HCT116 (cell line): ENCODE measurements at regions not wholly inside any gene's neighbourhood (a gene's known extent, or its start where the extent isn't known, plus 50 kb on each side); places are given as distances from the start of the nearest gene placed in this dataset.

ENCODE experiments used
- ATAC-seq: fragments of 200-7000 bp; cut with Tn5 transposase; 2 replicates; pipeline ENCODE4 v1.9.1; 2020; ENCODE audit warnings: mild to moderate bottlenecking, moderate library complexity
- BruUV-seq: library from RNA; stranded (reverse); fragments of 400-500 nt; replicated peaks from 2 replicates; lab custom pipeline; 2021; lab: Mats Ljungman, UMichigan
- CTCF ChIA-PET: fragments of 300-600 bp; sonication (Branson Sonifier 250); formaldehyde crosslinking; loops from one replicate; lab custom pipeline; 2021; ENCODE audit warnings: antibody characterized with exemption; lab: Charles Lee
- POLR2A ChIA-PET: fragments of 300-600, 350-600 bp; sonication (Branson Sonifier 250); formaldehyde crosslinking; loops from one replicate; lab custom pipeline; 2021; ENCODE audit warnings: antibody characterized with exemption; lab: Charles Lee
- RAD21 ChIA-PET, 2 experiments: fragments of 300-600 bp; sonication (Branson Sonifier 250); formaldehyde crosslinking; loops; one replicate each; lab custom pipeline; 2023; ENCODE audit warnings: low total read pairs in 2 of 2; ENCODE audit not compliant: uncharacterized antibody in 2 of 2, unreplicated experiment in 2 of 2, low non-redundant PET in 1 of 2; lab: Charles Lee
- DNase-seq: peaks from one replicate; pipeline ENCODE4 v3.0.0-alpha.2; 2010; ENCODE audit warnings: low read depth, low spot score
- H2AFZ ChIP-seq: fragments of 200-600 bp; shearing (Covaris generic), sonication (generic); 2 replicates; pipeline ENCODE4 v1.6.1; 2017; ENCODE audit warnings: low read depth, mixed run types, mixed read lengths, antibody characterized with exemption, low read length; ENCODE audit not compliant: poor library complexity, severe bottlenecking
- H3K27ac ChIP-seq: 2 replicates; pipeline ENCODE4 v1.5.1; 2012; ENCODE audit warnings: low read depth, low read length
- H3K27me3 ChIP-seq: fragments of 200-600 bp; sonication (generic); 2 replicates; pipeline ENCODE4 v1.6.1; 2016; ENCODE audit warnings: mixed run types, low read length, mixed read lengths; ENCODE audit not compliant: insufficient read depth
- H3K36me3 ChIP-seq, 2 experiments: fragments of 200-500 bp in 1 of 2; fragments of 200-600 bp in 1 of 2; sonication (Bioruptor generic) in 1 of 2; sonication (generic) in 1 of 2; 2 replicates each; pipeline versions ENCODE4 v1.5.1 to v1.6.1; 2014 to 2016; ENCODE audit warnings: low read length in 2 of 2, inconsistent platforms in 1 of 2, mixed read lengths in 1 of 2, mixed run types in 1 of 2; ENCODE audit not compliant: insufficient read depth in 2 of 2, control insufficient read depth in 1 of 2
- H3K4me1 ChIP-seq, 2 experiments: fragments of 200-600 bp in 1 of 2; sonication (generic) in 1 of 2; 2 replicates each; pipeline versions ENCODE4 v1.5.1 to v1.6.1; 2012 to 2017; ENCODE audit warnings: low read length in 2 of 2, inconsistent platforms in 1 of 2, mild to moderate bottlenecking in 1 of 2, mixed read lengths in 1 of 2, mixed run types in 1 of 2, moderate library complexity in 1 of 2; ENCODE audit not compliant: insufficient read depth in 2 of 2, control insufficient read depth in 1 of 2
- H3K4me2 ChIP-seq: fragments of 200-600 bp; sonication (generic); 2 replicates; pipeline ENCODE4 v1.6.1; 2017; ENCODE audit warnings: mixed run types, low read length, mixed read lengths
- H3K4me3 ChIP-seq, 2 experiments: fragments of 200-600 bp in 1 of 2; sonication (generic) in 1 of 2; replicated peaks in 1 of 2; 2 replicates each; pipeline ENCODE4 v1.5.1; 2011 to 2016; ENCODE audit warnings: low read length in 2 of 2, control low read depth in 1 of 2, low read depth in 1 of 2, mild to moderate bottlenecking in 1 of 2, mixed read lengths in 1 of 2, mixed run types in 1 of 2
- H3K79me2 ChIP-seq: fragments of 200-600 bp; sonication (generic); 2 replicates; pipeline ENCODE4 v1.6.1; 2017; ENCODE audit warnings: mild to moderate bottlenecking, mixed run types, low read length, moderate library complexity, mixed read lengths; ENCODE audit not compliant: insufficient read depth
- H3K9ac ChIP-seq: fragments of 200-600 bp; sonication (generic); 2 replicates; pipeline ENCODE4 v1.6.1; 2016; ENCODE audit warnings: low read length, mixed read lengths
- H3K9me2 ChIP-seq: fragments of 200-600 bp; sonication (generic), shearing (Covaris generic); 2 replicates; pipeline ENCODE4 v1.6.1; 2017; ENCODE audit warnings: mixed run types, mild to moderate bottlenecking, moderate library complexity; ENCODE audit not compliant: insufficient read depth
- H3K9me3 ChIP-seq, 2 experiments: fragments of 200-500 bp in 1 of 2; fragments of 200-600 bp in 1 of 2; sonication (Bioruptor generic) in 1 of 2; sonication (generic) in 1 of 2; 2 replicates each; pipeline ENCODE4 v1.6.1; 2014 to 2017; ENCODE audit warnings: low read length in 2 of 2, mixed read lengths in 2 of 2, inconsistent platforms in 1 of 2, low read depth in 1 of 2, mild to moderate bottlenecking in 1 of 2, mixed run types in 1 of 2, moderate library complexity in 1 of 2; ENCODE audit not compliant: control insufficient read depth in 1 of 2, insufficient read depth in 1 of 2
- H4K20me1 ChIP-seq: fragments of 200-600 bp; sonication (generic), shearing (Covaris generic); 2 replicates; pipeline ENCODE4 v1.6.1; 2017; ENCODE audit warnings: mixed run types, mild to moderate bottlenecking, moderate library complexity; ENCODE audit not compliant: insufficient read depth
- EZH2phosphoT487 ChIP-seq: fragments of 200-600 bp; IDR thresholded peaks from 2 replicates; pipeline ENCODE4 v1.6.1; 2018; ENCODE audit warnings: antibody characterized with exemption, borderline replicate concordance
- FOSL1 ChIP-seq: IDR thresholded peaks from 2 replicates; pipeline ENCODE4 v1.6.1; 2012; ENCODE audit warnings: low read depth
- JUND ChIP-seq: IDR thresholded peaks from 2 replicates; pipeline ENCODE4 v1.6.1; 2012
- REST ChIP-seq: IDR thresholded peaks from 2 replicates; pipeline ENCODE4 v1.6.1; 2012; ENCODE audit warnings: low read depth
- SRF ChIP-seq: IDR thresholded peaks from 2 replicates; pipeline ENCODE4 v1.6.1; 2012; ENCODE audit warnings: low read depth
- YY1 ChIP-seq: IDR thresholded peaks from 2 replicates; pipeline ENCODE4 v1.6.1; 2011; ENCODE audit warnings: low read length, low read depth, moderate library complexity, mild to moderate bottlenecking; ENCODE audit not compliant: insufficient replicate concordance; ENCODE audit errors: extremely low read depth
- intact Hi-C: fragments of 100-400 bp; cut with micrococcal nuclease; formaldehyde crosslinking; loops from 2 replicates; pipeline ENCODE4 v1.10.0; 2022

- ChIA-PET RAD21 (no interaction called here), CTCF (interaction anchor here (1.3 kb wide), 1 partner anchor 12 kb away, joined by 4 read pairs; no protein-coding TSS in a partner anchor), POLR2A (no interaction called here)
- Histone ChIP-seq H3K4me2 (no peak overlapping the region), H3K36me3 (no peaks in the 10 kb centered on the region), H3K27me3 (no peaks in the 10 kb centered on the region), H3K9me2 (no peaks in the 10 kb centered on the region), H3K79me2 (no peaks in the 10 kb centered on the region), H2AFZ (no peak overlapping the region), H3K9me3 (no peaks in the 10 kb centered on the region), H3K4me3 (no peak overlapping the region), H4K20me1 (no peaks in the 10 kb centered on the region), H3K4me1 (no peaks in the 10 kb centered on the region)
- no peak for ATAC-seq
- no peak for DNase-seq
- intact Hi-C loops, result no loop called here
- BruUV-seq, result no TSS peak
- TF ChIP-seq EZH2phosphoT487, result no peak
- no peak for TF ChIP-seq FOSL1
- no peak for TF ChIP-seq JUND
- no peak for TF ChIP-seq YY1
- TF ChIP-seq REST, result peak; percentile 47
- TF ChIP-seq SRF, result no peak
- TF ChIP-seq, all 23 proteins: peak for 1
- no peak overlapping the region for H3K27ac ChIP-seq
- H3K9ac ChIP-seq, result no peak overlapping the region
Measured at GRCh38 chr17:45653616-45654015, 130.5 kb upstream of the CRHR1 start.
